HTR-8/SVneo (cell line): ENCODE measurements at regions not wholly inside any gene's neighbourhood (a gene's known extent, or its start where the extent isn't known, plus 50 kb on each side); places are given as distances from the start of the nearest gene placed in this dataset.

Source experiments
- DNase-seq: peaks from one replicate; pipeline ENCODE4 v3.0.0; 2011; ENCODE audit warnings: low spot score, mixed read lengths; ENCODE audit not compliant: insufficient read length
- FAIRE-seq: peaks from 2 replicates; lab custom pipeline; 2011; peaks lifted over from hg19 to GRCh38; lab: Jason Lieb, UNC

- no peak for DNase-seq
- no peak for FAIRE-seq
These were observed 409.9 kb downstream of the TMEM135 start for GRCh38 chr11:87447606-87448005.

GRCh38 chr11:87444993-87445392 lies 407.3 kb downstream of the TMEM135 start:
- no peak for DNase-seq
- FAIRE-seq = no peak

- no peak for DNase-seq
- no peak for FAIRE-seq
These were observed 406.0 kb downstream of the TMEM135 start for GRCh38 chr11:87443707-87444106.

- no peak for FAIRE-seq
- DNase-seq = no peak
These were observed 402.5 kb downstream of the TMEM135 start for GRCh38 chr11:87440076-87440770.

- DNase-seq (no peak), FAIRE-seq (no peak)
These were observed 400.7 kb downstream of the TMEM135 start for GRCh38 chr11:87438416-87438815.

- FAIRE-seq (no peak), DNase-seq (peak; percentile 37)
These were observed 400.1 kb downstream of the TMEM135 start for GRCh38 chr11:87437844-87438223.

- DNase-seq (no peak), FAIRE-seq (no peak)
These were observed 399.6 kb downstream of the TMEM135 start for GRCh38 chr11:87437133-87437843.

- FAIRE-seq = no peak
- no peak for DNase-seq
These were observed 394.3 kb downstream of the TMEM135 start for GRCh38 chr11:87432022-87432421.

GRCh38 chr11:87431392-87431791 lies 393.7 kb downstream of the TMEM135 start:
- no peak for DNase-seq
- FAIRE-seq = no peak

- peak; percentile 65 for FAIRE-seq
- DNase-seq = no peak
These were observed 393.1 kb downstream of the TMEM135 start for GRCh38 chr11:87430821-87431220.

GRCh38 chr11:87429996-87430395 lies 392.3 kb downstream of the TMEM135 start:
- no peak for FAIRE-seq

GRCh38 chr11:87428266-87428665 lies 390.5 kb downstream of the TMEM135 start:
- DNase-seq (no peak), FAIRE-seq (peak; percentile 70)

More at GRCh38 chr11:87429996-87430395, 392.3 kb downstream of the TMEM135 start:
- DNase-seq = no peak

- DNase-seq = no peak
- no peak for FAIRE-seq
These were observed 388.2 kb downstream of the TMEM135 start for GRCh38 chr11:87425943-87426342.

- FAIRE-seq = no peak
- no peak for DNase-seq
These were observed 387.7 kb downstream of the TMEM135 start for GRCh38 chr11:87425391-87425790.

GRCh38 chr11:87423161-87423560 lies 385.4 kb downstream of the TMEM135 start:
- DNase-seq = no peak
- FAIRE-seq = no peak

- peak; percentile 76 for FAIRE-seq
- peak; percentile 21 for DNase-seq
These were observed 384.8 kb downstream of the TMEM135 start for GRCh38 chr11:87422566-87422965.

- peak; percentile 85 for FAIRE-seq
- DNase-seq = peak; percentile 66
These were observed 383.7 kb downstream of the TMEM135 start for GRCh38 chr11:87421422-87421821.

- FAIRE-seq (no peak), DNase-seq (no peak)
These were observed 380.2 kb downstream of the TMEM135 start for GRCh38 chr11:87417951-87418350.

- FAIRE-seq = no peak
These were observed 368.1 kb downstream of the TMEM135 start for GRCh38 chr11:87405843-87406242.

GRCh38 chr11:87405356-87405755 lies 367.6 kb downstream of the TMEM135 start:
- DNase-seq (no peak), FAIRE-seq (no peak)

More at GRCh38 chr11:87405843-87406242, 368.1 kb downstream of the TMEM135 start:
- no peak for DNase-seq

- no peak for FAIRE-seq
- no peak for DNase-seq
These were observed 363.9 kb downstream of the TMEM135 start for GRCh38 chr11:87401653-87402052.

- DNase-seq (no peak), FAIRE-seq (no peak)
These were observed 361.6 kb downstream of the TMEM135 start for GRCh38 chr11:87399341-87399740.
